ENCODE measurements at regions not wholly inside any gene's neighbourhood (a gene's known extent, or its start where the extent isn't known, plus 50 kb on each side); places are given as distances from the start of the nearest gene placed in this dataset.
A peak's percentile ranks its signal among the peaks of the same experiment; 100 is the strongest.
"Not testable (repeated sequence)": the region's sequence is repeated elsewhere in the genome, so short reads cannot be mapped to it uniquely, and the experiment has no call there.

DNA sequence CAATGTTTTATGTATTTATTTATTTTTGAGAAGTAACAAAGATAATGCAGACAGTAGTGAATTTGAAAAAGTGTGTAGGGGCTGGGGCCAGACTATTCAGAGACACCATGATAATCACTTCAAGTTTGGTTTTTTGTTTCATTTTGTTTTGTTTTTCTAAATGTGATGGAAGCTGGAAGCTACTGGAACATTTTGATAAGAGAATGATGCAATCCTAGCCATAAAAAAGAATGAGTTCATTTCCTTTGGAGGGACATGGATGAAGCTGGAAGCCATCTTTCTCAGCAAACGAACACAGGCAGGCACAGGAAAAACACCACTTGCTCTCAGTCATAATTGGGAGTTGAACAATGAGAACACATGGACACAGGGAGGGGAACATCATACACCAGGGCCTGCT, 706.6 kb upstream of the EPHA5 start:
- DNase-seq (ENCODE audit: low spot score), result no peak

DNA sequence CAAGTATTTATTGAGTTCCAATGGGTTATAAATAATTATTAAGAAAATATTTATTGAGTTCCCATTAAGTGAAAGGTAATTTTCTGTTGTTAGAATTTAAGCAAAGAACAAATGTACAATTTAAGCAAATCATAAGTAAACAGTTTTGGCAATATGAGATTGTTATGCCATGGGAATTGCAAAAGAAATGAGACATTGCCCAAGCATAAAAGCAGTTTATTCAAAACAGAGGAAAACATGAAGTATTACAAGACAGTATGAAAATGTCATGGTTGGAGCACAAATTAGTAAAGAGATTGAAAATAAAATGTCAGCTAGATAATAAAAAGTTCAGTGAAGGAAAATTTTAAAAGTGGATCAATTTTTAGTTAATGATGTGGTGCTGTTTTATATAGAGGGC, 706.1 kb upstream of the EPHA5 start:
- DNase-seq (ENCODE audit: low spot score), result no peak

DNA sequence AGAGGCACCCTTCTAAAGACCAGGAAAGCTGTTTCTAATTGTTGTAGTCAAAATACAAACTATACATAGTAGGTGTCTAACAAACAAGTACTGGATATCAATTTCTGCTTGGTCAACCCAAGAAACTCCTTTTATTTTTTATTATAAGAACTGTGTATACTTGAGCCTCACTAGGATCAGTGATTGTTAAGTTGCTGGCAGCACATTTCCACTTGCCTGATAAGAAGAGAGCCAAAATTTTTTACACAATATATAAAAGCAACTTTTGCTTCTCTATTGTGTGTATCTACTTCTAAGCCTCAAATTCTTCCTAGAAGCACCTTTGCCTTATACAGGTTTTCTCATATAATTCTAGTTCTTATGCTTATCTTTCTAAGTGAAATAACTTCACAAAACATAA, 703.0 kb upstream of the EPHA5 start:
- DNase-seq (ENCODE audit: low spot score), result no peak

DNA sequence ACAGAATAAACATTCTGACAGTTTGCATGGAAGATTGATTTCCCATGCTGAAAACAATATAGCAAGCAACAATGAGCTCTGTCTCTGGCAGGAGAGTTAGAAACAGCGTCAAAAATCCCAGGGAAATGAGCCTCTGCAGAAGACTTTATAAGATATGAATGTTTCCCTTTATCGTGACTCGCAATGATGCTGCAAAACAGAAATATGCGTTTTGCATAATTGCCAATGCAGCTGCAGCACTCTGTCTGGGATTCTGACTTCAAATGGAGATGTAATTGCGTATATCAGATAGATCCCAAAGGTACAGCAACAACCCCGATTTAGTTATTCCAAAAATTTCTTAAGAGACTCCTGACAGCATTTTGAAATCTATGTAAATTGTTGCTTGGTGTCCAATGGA, 702.4 kb upstream of the EPHA5 start:
- DNase-seq (ENCODE audit: low spot score), result no peak

DNA sequence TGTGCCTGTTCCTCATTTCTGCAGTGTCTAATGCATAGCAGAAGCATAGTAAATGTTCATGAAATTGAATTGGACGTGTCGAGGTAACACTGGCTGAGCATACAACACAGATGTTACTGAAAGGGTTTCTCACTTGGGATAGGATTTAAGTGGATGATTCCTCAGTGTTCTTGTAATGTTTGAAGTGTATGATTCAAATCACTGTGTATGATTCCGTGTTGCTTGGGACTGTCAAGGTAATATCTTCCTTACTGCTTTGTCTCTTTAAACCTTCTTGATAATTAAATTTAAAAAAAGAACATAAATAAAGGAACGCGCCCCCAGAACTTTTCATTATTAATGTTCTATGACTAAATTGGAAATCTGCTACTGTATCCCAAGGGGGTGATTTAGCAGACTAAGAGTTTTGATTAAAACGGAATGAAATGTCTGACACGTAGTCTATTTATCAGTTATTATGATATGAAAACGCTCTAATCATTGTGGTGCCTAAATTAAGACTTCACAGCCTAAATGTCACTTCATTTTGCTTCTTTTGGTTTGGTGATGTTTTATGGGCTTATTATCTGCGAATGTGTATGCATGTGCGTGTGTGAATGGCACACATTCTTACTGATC, 696.9 kb upstream of the EPHA5 start:
- DNase-seq (ENCODE audit: low spot score), result no peak

DNA sequence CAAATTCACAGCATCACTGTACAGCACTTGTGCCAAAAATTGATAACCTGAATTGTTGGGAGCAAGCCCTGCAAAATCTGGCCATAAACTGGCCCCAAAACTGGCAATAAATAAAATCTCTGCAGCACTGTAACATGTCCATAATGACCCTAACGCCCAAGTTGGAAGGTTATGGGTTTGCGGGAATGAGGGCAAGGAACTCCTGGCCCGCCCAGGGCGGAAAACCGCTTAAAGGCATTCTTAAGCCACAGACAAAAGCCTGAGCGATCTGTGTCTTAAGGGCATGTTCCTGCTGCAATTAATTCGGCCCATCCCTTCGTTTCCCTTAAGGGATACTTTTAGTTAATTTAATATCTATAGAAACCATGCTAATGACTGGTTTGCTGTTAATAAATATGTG, 690.1 kb upstream of the EPHA5 start:
- DNase-seq (ENCODE audit: low spot score), result not testable (repeated sequence)

DNA sequence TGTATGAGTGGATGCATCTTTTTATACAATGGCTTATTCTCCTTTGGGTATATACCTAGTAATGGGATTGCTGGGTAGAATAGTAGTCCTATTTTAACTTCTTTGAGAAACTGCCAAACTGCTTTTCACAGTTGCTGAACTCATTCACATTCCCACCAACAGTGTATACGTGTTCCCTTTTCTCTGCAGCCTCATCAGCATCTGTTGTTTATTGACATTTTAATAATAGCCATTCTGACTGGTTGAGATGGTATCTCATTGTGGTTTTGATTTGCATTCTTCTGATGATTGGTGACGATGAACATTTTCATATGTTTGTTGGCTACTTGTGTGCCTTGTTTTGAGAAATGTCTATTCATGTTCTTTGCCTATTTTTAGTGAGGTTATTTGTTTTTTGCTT, 687.0 kb upstream of the EPHA5 start:
- no peak for DNase-seq (ENCODE audit: low spot score)

DNA sequence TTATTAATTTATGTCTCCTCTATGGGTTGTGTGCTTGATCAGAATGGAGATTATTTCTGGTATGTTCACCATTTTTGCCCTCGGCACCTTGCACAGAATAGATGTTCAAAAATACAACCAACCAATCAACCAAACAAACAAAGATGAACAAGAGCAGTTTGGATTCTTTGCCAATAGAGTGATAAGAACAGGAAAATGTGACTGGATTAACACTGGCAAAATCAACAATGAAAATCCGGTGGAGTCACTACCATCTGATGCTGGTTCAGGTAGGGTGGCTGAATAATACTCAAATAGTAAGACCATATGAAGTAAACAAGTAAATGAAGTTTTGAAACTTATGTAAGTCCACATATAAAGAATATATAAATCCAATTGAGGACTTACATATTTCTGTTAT, 685.0 kb upstream of the EPHA5 start:
- DNase-seq (ENCODE audit: low spot score), result no peak

DNA sequence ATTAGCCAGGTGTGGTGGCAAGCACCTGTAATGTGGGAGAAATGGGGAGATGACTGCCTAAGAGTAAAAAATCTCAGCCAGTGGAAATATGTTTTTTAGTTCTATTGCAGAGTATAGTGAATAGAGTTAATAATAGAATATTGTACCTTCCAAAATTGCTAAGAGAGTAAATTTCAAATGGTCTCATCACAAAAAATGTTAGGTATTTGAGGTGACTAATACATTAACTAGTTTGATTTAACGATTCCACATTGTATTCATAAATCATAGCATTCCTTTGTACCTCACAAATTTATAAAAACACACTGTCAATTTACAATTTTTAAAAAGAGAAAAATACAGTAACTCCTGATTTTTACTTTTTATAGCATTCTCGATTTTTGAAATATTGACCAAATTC, 681.5 kb upstream of the EPHA5 start:
- DNase-seq (ENCODE audit: low spot score), result no peak

DNA sequence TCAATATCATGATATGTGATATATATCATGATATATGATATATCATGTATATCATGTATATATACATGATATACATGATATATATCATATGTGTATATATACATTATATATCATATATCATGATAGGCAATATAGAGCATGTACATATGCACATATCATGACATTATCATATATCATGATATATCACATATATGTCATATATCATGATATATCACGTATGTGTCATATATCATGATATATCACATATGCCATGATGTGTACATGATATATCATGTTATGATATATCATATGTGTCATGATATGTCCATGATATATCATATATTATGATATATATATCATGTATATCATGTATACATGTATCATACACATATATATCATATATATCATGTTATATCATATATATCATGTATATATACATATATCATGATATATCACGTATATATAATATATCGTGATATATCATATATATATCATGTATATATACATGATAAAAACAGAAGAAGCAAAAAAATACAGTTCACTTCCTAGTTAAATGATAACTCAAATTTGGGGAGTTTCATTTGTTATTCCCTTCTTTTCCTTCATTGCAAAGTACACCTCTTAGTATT, 670.1 kb upstream of the EPHA5 start:
- DNase-seq (ENCODE audit: low spot score), result no peak

DNA sequence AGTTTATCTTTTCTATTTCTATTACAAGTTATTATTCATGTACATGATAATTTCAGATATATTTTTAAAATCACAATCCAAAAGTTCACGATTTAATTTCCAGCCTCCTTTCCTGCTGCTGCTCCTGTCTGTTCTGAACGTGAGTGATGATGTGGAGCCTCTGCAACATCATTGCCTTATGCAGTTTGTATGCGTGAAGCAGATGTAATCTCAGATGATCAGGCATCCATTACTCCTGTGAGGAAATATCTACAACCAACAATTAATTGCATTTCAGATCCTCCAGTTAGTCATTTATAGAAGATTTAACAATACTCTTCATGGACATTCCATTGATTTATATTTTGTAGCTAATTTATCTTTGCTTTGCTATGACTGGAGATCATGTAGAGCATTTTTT, 668.7 kb upstream of the EPHA5 start:
- no peak for DNase-seq (ENCODE audit: low spot score)

DNA sequence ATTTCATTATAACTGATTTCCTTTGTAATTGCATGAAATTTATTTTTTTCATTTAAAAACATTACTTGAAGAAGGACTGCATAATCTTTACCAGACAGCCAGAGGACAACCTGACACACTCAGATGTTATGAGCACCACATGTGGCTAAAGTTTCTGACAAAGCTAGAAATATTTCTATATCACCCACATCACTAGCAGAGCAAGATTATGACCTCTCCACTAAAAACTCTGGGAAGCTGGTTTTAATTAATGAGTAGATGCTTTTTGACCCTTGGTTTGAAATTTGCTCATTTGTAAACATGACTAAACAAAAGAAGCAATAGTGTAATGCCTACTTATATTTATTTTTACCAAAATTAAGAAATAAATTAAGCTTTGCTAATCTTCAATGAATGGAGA, 661.5 kb upstream of the EPHA5 start:
- DNase-seq (ENCODE audit: low spot score), result no peak

DNA sequence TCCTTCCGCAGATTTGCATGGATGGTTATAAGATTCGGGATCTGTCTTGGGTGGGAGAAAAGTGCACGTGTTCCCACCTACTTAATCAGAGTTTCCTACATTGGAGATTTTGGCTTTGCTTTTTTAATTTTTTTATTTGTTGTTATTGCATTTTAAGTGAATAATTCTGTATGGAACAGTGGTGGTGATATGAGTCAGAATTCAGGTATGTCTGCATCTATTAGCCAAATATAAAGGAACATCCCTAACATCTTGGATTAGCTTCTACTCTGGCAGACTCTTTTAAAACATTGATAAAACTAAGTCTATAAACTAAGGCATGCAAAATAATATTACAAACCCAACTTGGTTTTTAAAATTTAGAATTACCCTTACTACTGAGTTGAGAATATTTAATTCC, 659.8 kb upstream of the EPHA5 start:
- DNase-seq (ENCODE audit: low spot score), result no peak

DNA sequence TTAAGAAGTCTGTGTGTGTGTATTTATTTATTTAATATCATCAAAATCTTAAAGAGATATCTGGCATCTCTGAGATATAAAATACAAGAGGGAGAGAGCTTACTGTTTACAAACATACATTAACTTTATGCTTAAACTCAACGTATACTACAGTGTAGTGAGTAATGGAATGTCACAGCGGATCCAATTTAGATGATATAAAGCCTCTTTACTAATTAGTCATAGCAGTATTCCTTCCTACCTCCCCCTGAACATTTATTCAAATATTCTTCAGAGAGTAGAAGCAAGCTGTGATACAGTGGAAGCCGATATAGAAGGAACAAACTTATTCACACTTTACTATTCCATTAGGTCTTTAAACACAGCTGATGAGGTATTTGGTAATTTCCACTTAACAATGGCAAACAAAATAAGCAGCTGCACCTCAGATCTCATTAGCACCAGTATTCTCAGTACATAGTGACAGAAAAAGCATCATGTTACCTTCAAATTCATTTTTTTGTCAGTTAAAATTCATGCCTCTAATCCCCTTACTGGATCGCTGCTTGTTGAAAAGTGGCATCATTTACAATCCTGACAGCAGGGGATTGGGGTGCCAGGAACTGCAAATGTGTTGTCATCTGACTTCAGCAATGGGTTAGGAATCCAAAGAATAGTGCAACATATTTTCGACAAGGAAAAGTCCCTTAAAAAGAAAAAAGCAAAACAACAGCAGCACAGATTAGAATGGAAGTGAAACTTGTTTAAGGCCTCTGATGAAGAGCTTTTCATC, 658.7 kb upstream of the EPHA5 start:
- peak; percentile 38 for DNase-seq (ENCODE audit: low spot score)

DNA sequence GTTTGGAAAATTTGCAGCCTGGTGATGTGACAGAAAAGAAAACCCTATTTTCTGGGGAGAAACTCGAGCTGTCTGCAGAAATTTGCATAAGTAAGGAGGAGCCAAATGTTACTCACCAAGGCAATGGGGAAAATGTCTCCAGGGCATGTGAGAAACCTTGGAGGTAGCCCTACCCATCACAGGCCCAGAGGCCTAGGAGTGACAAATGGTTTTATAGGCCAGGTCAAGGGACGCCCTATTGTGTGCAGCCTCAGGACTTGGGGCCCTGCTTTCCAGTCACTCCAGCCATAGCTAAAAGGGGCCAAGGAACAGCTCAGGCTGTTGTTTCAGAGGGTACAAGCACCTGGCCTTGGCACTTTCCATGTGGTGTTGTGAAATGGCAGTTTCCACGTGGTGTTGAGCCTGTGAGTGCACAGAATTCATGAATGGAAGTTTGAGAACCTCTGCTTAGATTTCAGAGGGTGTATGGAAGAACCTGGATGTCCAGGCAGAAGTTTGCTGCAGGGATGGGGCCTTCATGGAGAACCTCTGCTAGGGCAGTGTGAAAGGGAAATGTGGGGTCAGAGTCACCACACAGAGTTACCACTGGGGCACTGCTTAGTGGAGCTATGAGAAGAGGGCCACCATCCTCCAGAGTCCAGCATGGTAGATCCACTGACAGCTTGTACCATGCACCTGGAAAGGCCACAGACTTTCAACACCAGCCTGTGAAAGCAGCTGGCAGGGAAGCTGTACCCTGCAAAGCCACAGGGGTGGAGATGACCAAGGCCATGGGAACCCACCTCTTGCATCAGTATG, 637.6 kb upstream of the EPHA5 start:
- DNase-seq (ENCODE audit: low spot score), result no peak

DNA sequence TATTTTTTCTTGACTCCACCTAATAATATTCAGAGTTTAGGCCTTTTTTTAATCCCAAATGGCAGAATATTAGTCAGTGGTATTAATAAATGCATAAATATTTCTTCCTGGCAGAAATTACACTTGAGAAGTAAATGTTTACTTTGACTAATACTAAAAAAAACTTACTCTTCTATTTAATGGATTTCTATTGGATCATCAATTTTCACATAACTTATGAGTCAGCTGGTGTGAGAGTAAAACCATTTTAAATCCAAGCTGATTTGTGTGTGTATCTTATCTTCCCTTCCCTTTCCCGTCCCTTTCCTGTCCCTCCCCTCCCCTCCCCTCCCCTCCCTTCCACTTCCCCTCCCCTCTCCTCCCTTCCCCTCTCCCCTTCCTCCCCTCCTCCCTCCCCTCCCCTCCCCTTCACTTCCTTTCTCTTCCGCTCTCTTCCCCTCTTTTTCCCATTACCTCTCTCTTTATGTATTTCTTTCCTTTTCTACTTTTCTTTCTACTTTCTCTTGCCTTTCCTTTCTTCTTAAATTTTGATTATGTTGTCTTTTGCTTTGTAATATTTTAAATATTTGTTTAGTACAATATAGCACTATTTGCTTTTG, 630.1 kb upstream of the EPHA5 start:
- no peak for DNase-seq (ENCODE audit: low spot score)

DNA sequence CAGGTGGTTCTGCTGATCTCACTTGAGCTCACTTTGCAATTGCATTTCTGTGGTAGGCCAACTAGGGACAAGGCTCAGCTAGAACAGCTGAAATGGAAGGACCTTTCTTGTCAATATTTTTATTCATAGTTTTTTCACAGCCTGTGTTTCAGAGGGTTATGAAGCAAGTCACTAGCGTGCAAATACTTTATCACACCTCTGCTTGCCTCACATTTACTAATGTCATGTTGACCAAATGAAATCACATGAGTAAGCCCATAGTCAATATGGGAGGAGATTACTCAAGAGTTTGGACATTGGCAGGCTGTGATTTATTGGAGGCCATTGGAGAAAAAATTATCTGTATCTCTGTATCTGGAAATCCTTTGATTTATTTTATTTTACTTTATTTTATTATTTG, 628.3 kb upstream of the EPHA5 start:
- no peak for DNase-seq (ENCODE audit: low spot score)

DNA sequence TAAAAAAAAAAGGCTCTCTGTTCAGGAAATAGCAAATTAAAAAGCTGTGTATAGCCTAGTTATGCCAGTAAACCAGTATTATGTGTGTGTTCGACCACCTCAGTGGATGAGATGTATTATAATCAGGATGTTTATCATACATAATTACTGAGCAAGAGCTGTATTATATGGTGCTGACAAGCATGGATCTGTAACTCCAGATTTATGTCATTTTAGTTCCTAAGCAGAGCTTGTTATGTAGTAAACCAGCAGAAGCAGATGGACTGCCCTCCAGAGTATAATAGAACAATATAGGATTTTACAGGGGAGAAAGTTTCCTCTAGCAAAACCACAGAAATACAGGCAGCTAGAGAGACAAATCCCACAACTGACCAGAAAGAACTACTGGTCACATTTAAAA, 627.4 kb upstream of the EPHA5 start:
- no peak for DNase-seq (ENCODE audit: low spot score)

DNA sequence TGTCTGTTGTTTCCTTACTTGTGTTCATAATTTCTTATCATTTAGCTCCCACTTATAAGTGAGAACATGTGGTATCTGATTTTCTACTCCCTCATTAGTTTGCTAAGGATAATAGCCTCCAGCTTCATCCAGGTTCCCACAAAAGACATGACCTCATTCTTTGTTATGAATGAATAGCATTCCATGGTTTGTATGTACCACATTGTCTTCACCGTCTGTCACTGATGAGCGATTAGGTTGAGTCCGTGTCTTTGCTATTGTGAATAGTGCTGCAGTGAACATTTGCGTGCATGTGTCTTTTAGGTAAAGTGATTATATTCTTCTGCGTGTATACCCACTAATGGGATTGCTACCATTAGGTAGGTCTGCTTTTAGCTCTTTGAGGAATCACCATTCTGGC, 624.3 kb upstream of the EPHA5 start:
- no peak for DNase-seq (ENCODE audit: low spot score)

DNA sequence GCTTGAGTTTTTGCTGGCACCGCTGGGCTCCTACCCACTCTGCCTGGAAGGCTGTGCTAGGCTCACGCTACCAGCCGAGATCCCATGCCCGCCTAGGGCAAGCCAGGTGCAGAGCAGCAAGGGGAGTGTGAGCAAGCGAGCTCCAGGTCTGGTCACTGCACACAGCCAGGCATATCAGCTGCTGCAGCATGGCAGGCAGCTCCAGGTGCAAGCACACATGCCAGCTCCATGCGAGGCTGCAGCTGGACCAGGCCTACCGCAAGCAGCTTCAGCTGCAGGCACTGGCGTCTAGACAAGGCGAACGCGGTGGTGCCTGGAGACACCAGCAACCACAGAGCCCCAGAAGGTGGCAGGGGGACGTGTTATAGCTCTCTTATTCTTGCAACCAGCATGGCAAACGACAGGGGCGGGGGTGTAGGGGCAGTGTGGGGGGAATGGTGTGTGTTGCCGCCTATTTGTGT, 614.7 kb upstream of the EPHA5 start:
- DNase-seq (ENCODE audit: low spot score), result no peak

DNA sequence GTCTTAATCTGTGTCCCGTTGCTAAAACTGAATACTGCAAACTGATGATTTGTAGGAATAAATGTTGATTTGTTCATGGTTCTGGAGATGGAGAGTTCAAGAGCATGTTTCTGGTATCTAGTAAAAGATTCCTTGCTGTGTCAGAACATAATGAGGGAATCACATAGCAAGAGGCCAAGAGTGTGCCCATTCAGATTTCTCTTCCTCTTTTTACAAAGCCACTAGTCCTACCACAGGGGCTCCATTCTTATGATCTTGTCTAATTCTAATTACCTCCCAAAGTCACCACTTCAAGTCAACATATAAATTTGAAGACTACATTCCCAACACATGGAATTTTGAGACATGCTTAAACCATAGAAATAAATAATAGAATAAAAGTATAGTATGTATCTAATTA, 608.8 kb upstream of the EPHA5 start:
- DNase-seq (ENCODE audit: low spot score), result no peak

DNA sequence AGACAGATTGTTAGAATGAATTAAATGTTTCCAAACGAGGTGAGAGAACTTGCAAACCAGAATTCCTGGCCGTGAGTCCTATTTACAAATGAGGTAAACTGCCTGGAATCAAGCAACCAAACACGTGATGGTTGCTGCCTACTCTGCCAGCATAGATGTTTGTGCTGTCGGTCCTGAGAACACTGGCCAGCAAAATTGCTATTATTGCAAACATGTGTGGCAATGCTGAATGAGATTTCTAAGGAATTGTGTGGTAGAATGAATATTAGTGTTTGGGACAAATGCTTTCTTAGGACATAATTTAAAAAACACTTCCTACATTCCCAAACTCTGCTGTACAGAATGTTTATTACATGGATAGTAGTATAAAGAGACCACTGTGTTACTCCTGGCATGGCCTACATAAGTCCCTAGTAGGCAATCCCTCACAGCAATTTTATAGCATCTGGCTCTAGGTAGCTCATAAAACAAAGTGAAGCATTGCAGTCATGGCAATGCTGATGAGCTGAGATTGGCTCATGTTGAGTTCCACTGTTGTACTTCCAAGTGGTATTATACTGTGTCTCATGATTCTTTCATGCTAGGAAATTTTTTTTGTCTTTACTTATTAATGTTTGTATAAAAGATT, 605.2 kb upstream of the EPHA5 start:
- DNase-seq (ENCODE audit: low spot score), result peak; percentile 3

Measured in pons (tissue), 1 donor.